Astrocyte (in vitro differentiated cells and primary cell): ENCODE measurements at regions not wholly inside any gene's neighbourhood (a gene's known extent, or its start where the extent isn't known, plus 50 kb on each side); places are given as distances from the start of the nearest gene placed in this dataset.

ENCODE experiments used
- DNase-seq: peaks from one replicate; pipeline ENCODE4 v3.0.0-alpha.2; 2010; ENCODE audit warnings: low read depth
- FAIRE-seq: peaks from 2 replicates; lab custom pipeline; 2011; peaks lifted over from hg19 to GRCh38; lab: Jason Lieb, UNC
- H2AFZ ChIP-seq: 2 replicates; pipeline ENCODE4 v1.6.0; 2012; ENCODE audit warnings: low read depth, low read length, inconsistent platforms
- H3K27ac ChIP-seq: 2 replicates; pipeline ENCODE4 v1.5.1; 2011; ENCODE audit warnings: low read depth, low read length, inconsistent platforms
- H3K27me3 ChIP-seq: 2 replicates; pipeline ENCODE4 v1.6.0; 2011; ENCODE audit warnings: low read length, inconsistent platforms; ENCODE audit not compliant: insufficient read depth
- H3K36me3 ChIP-seq: 2 replicates; pipeline ENCODE4 v1.5.1; 2011; ENCODE audit warnings: low read length, inconsistent platforms; ENCODE audit not compliant: insufficient read depth
- H3K4me1 ChIP-seq: 2 replicates; pipeline ENCODE4 v1.5.1; 2011; ENCODE audit warnings: low read length, inconsistent platforms; ENCODE audit not compliant: insufficient read depth
- H3K4me2 ChIP-seq: 2 replicates; pipeline ENCODE4 v1.6.0; 2012; ENCODE audit warnings: low read length, inconsistent platforms
- H3K4me3 ChIP-seq: 2 replicates; pipeline ENCODE4 v1.5.1; 2011; ENCODE audit warnings: low read depth, mild to moderate bottlenecking, low read length, inconsistent platforms; ENCODE audit not compliant: insufficient read depth
- H3K79me2 ChIP-seq: 2 replicates; pipeline ENCODE4 v1.6.0; 2012; ENCODE audit warnings: mild to moderate bottlenecking, low read length, inconsistent platforms; ENCODE audit not compliant: insufficient read depth
- H3K9ac ChIP-seq: 2 replicates; pipeline ENCODE4 v1.6.0; 2012; ENCODE audit warnings: mild to moderate bottlenecking, low read length, inconsistent platforms
- H3K9me3 ChIP-seq: 2 replicates; pipeline ENCODE4 v1.5.1; 2012; ENCODE audit warnings: low read depth, mild to moderate bottlenecking, low read length, inconsistent platforms; ENCODE audit not compliant: insufficient read depth
- H4K20me1 ChIP-seq: 2 replicates; pipeline ENCODE4 v1.6.0; 2012; ENCODE audit warnings: low read length, inconsistent platforms; ENCODE audit not compliant: insufficient read depth
- H3K27ac Mint-ChIP-seq: one replicate; pipeline ENCODE4 v1.8.0; 2021; ENCODE audit warnings: mild to moderate bottlenecking, mixed read lengths; ENCODE audit not compliant: unreplicated experiment
- H3K27me3 Mint-ChIP-seq: one replicate; pipeline ENCODE4 v1.8.0; 2021; ENCODE audit warnings: low read depth, mixed read lengths; ENCODE audit not compliant: unreplicated experiment
- H3K36me3 Mint-ChIP-seq: one replicate; pipeline ENCODE4 v1.8.0; 2021; ENCODE audit warnings: low read depth, mixed read lengths; ENCODE audit not compliant: unreplicated experiment
- H3K4me1 Mint-ChIP-seq: one replicate; pipeline ENCODE4 v1.8.0; 2021; ENCODE audit warnings: low read depth, mixed read lengths; ENCODE audit not compliant: unreplicated experiment
- H3K4me3 Mint-ChIP-seq: one replicate; pipeline ENCODE4 v1.8.0; 2021; ENCODE audit warnings: mild to moderate bottlenecking, moderate library complexity, mixed read lengths; ENCODE audit not compliant: unreplicated experiment
- H3K9me3 Mint-ChIP-seq: one replicate; pipeline ENCODE4 v1.8.0; 2021; ENCODE audit warnings: mild to moderate bottlenecking, mixed read lengths; ENCODE audit not compliant: unreplicated experiment
- EZH2 ChIP-seq: IDR thresholded peaks from 2 replicates; pipeline ENCODE4 v1.6.1; 2012; ENCODE audit warnings: mild to moderate bottlenecking, low read length, inconsistent platforms; ENCODE audit not compliant: insufficient read depth
- TF ChIP-seq, protein P1 (sequence below): IDR thresholded peaks from 2 replicates; pipeline ENCODE4 v1.5.1; 2011; ENCODE audit warnings: low read depth, mild to moderate bottlenecking, inconsistent platforms, low read length, moderate library complexity; ENCODE audit not compliant: insufficient read depth

DNA sequence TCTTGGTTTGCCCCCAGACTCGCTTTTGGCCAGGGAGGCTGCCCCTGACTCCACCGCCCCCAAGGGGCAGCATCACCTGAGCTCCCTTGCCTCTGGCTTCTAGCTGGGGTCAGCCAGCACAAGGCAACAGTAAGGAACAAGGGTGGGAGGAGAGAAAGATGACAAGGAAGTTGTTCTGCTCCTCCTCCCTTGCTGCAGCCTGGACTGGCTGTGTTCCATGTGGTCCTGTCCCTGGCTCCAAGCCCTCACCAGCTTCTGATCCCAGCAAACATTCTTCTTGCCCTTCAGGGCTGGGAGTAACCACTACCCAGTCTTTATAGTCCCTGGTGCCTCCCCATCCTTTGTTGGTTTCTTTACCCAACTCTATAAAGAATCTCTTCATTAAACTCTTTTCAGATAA lies 100.3 kb upstream of the SPIN1 start:
- FAIRE-seq (no peak), DNase-seq (no peak)
- H3K4me2 ChIP-seq = no peak overlapping the region
- Mint-ChIP-seq H3K36me3 (no peaks in the 10 kb centered on the region), H3K9me3 (peaks cover 9% of the 10 kb centered on the region), H3K27me3 (peaks cover 3% of the 10 kb centered on the region), H3K27ac (no peak overlapping the region), H3K4me3 (no peak overlapping the region), H3K4me1 (no peaks in the 10 kb centered on the region)
- no peaks in the 10 kb centered on the region for H3K27me3 ChIP-seq
- peaks cover 4% of the 10 kb centered on the region for H3K9me3 ChIP-seq
- no peaks in the 10 kb centered on the region for H3K4me1 ChIP-seq
- no peak for TF ChIP-seq EZH2
- TF ChIP-seq, protein P1, sequence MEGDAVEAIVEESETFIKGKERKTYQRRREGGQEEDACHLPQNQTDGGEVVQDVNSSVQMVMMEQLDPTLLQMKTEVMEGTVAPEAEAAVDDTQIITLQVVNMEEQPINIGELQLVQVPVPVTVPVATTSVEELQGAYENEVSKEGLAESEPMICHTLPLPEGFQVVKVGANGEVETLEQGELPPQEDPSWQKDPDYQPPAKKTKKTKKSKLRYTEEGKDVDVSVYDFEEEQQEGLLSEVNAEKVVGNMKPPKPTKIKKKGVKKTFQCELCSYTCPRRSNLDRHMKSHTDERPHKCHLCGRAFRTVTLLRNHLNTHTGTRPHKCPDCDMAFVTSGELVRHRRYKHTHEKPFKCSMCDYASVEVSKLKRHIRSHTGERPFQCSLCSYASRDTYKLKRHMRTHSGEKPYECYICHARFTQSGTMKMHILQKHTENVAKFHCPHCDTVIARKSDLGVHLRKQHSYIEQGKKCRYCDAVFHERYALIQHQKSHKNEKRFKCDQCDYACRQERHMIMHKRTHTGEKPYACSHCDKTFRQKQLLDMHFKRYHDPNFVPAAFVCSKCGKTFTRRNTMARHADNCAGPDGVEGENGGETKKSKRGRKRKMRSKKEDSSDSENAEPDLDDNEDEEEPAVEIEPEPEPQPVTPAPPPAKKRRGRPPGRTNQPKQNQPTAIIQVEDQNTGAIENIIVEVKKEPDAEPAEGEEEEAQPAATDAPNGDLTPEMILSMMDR = no peak
- no peak overlapping the region for H3K4me3 ChIP-seq
- H3K9ac ChIP-seq = no peak overlapping the region
- H3K79me2 ChIP-seq = no peaks in the 10 kb centered on the region
- H3K36me3 ChIP-seq = no peaks in the 10 kb centered on the region
- H2AFZ ChIP-seq = no peak overlapping the region
- no peak overlapping the region for H3K27ac ChIP-seq
- H4K20me1 ChIP-seq = no peaks in the 10 kb centered on the region

DNA sequence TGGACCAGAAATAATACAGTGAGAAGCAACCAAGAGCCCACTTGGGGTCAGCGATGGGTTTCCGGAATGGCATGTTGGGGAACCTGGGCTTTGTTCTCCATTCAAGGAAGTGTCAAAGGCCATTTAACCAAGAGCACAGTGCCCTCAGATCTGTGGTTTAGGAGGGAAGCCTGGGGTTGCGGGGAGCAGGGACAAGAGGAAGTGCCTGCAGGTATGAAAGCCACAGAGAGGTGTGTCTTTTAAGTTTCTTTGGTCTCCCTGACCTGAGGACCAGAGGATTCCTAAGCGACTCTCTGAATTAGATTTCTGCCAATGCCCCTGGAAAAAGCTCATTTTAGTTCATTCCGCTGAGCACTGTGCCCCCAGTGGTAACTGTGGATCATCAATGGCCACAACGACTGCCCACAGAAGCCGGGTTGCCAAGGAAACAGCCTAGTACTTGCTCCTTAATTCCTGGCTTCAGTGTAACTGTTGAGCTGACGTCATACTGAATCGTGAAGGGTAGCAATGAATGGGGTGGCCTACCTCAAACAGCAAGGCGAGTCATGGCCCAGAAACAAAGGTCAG lies 107.3 kb upstream of the SPIN1 start:
- H3K36me3 ChIP-seq = no peaks in the 10 kb centered on the region
- H3K79me2 ChIP-seq = no peaks in the 10 kb centered on the region
- no peak overlapping the region for H3K27ac ChIP-seq
- H3K9me3 ChIP-seq = peaks cover 4% of the 10 kb centered on the region
- no peaks in the 10 kb centered on the region for H4K20me1 ChIP-seq
- peak overlapping the region; percentile 38 for H2AFZ ChIP-seq
- H3K27me3 Mint-ChIP-seq = peaks cover 1% of the 10 kb centered on the region
- H3K4me3 Mint-ChIP-seq = no peak overlapping the region
- H3K9ac ChIP-seq = no peak overlapping the region
- FAIRE-seq = no peak
- peak; percentile 80 for DNase-seq
- H3K4me1 ChIP-seq = no peaks in the 10 kb centered on the region
- H3K4me2 ChIP-seq = peak overlapping the region; percentile 32
- H3K27me3 ChIP-seq = no peaks in the 10 kb centered on the region
- H3K9me3 Mint-ChIP-seq = peaks cover 3% of the 10 kb centered on the region
- H3K36me3 Mint-ChIP-seq = no peaks in the 10 kb centered on the region
- no peak overlapping the region for H3K27ac Mint-ChIP-seq
- TF ChIP-seq EZH2 = no peak
- TF ChIP-seq, protein P1 = peak; percentile 29
- H3K4me3 ChIP-seq = no peak overlapping the region
- peaks cover 8% of the 10 kb centered on the region for H3K4me1 Mint-ChIP-seq

DNA sequence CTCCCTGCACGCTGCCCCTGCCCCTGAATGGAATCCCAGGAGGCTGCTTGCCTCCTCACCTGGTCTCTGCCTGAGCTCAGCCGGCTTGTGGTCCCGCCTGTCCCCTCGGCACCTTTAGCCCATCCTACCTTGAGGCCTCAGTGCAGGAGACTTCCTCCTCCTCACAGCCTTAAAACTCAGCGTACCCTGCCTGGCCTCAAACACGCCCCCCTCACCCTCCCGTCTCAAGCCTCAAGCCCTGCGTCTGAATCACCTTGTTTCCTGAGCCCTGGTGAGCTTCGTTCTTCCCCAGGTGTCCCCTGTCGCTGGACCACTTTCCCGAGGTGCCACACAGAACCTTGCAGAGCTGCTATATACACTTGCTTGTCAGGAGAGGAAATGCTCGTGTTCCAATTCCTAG lies 110.2 kb upstream of the SPIN1 start:
- no peak for FAIRE-seq
- no peaks in the 10 kb centered on the region for H3K36me3 Mint-ChIP-seq

More for the DNA sequence above, 110.2 kb upstream of the SPIN1 start:
- Histone ChIP-seq H3K9ac (no peak overlapping the region), H3K27ac (no peak overlapping the region), H3K27me3 (no peaks in the 10 kb centered on the region), H3K4me3 (no peak overlapping the region), H3K9me3 (no peaks in the 10 kb centered on the region), H3K4me1 (no peaks in the 10 kb centered on the region), H4K20me1 (no peaks in the 10 kb centered on the region), H3K36me3 (no peaks in the 10 kb centered on the region), H3K79me2 (no peaks in the 10 kb centered on the region), H3K4me2 (no peak overlapping the region), H2AFZ (no peak overlapping the region)
- TF ChIP-seq, protein P1 = no peak
- TF ChIP-seq EZH2 = no peak
- Mint-ChIP-seq H3K27me3 (peaks cover 6% of the 10 kb centered on the region), H3K4me3 (no peak overlapping the region), H3K4me1 (peaks cover 13% of the 10 kb centered on the region), H3K9me3 (no peaks in the 10 kb centered on the region), H3K27ac (no peak overlapping the region)
- no peak for DNase-seq
